ENCODE measurements at regions not wholly inside any gene's neighbourhood (a gene's known extent, or its start where the extent isn't known, plus 50 kb on each side); places are given as distances from the start of the nearest gene placed in this dataset.

DNA sequence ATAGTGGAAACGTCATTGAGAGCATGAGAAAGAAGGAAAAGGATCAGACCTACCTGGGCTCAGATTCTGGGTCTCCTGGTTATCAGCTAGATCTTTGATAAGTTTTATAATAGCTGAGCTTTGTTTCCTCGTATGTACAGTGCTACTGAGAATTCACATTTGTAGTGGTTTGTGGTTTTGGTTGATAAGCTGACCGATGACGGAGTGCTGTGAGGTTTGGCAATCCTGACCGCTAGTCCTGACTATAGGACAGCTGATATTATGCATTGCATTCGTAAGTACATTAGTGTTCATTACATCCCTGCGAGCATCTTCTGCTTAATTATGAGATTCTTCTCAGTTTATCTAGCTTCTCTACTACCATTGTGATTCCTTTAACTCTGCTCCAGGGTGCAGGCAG is 190.7 kb upstream of the SLC27A6 start:
- TF ChIP-seq, protein P1, sequence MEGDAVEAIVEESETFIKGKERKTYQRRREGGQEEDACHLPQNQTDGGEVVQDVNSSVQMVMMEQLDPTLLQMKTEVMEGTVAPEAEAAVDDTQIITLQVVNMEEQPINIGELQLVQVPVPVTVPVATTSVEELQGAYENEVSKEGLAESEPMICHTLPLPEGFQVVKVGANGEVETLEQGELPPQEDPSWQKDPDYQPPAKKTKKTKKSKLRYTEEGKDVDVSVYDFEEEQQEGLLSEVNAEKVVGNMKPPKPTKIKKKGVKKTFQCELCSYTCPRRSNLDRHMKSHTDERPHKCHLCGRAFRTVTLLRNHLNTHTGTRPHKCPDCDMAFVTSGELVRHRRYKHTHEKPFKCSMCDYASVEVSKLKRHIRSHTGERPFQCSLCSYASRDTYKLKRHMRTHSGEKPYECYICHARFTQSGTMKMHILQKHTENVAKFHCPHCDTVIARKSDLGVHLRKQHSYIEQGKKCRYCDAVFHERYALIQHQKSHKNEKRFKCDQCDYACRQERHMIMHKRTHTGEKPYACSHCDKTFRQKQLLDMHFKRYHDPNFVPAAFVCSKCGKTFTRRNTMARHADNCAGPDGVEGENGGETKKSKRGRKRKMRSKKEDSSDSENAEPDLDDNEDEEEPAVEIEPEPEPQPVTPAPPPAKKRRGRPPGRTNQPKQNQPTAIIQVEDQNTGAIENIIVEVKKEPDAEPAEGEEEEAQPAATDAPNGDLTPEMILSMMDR (IDR thresholded peaks at IDR 0.05): no peak
- no peak for TF ChIP-seq POLR2A (IDR thresholded peaks at IDR 0.05)
